ENCODE measurements at regions not wholly inside any gene's neighbourhood (a gene's known extent, or its start where the extent isn't known, plus 50 kb on each side); places are given as distances from the start of the nearest gene placed in this dataset.

DNA sequence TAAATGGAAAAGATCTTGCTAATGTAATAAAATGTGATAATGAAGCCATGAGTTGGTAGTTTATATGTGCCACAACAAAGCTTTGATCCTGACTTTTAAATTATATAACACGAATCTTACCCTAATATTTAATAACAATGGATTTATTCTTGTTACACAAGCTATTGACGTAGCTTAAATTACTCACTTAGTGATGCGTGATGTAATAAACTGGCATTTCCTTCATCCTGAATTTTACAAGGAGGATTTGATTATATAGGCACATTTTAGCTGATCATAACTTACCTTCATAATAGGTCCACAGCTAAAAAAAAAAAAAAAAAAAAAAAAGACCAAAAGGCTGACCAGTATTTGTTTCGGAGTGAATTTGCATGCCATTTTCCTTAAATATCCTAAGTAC lies 76.2 kb upstream of the IVNS1ABP start:
- no peak overlapping the region for H3K9ac ChIP-seq (ENCODE audit: low read length)
- no peak overlapping the region for H3K27ac ChIP-seq (ENCODE audit: low read depth, low read length, poor library complexity, severe bottlenecking)
- TF ChIP-seq CTCF (IDR thresholded peaks at IDR 0.05; ENCODE audit: low read length) (no peak), EZH2 (IDR thresholded peaks at IDR 0.05; ENCODE audit: borderline replicate concordance, low read length) (no peak)

GRCh38 chr1:185388815-185389214 lies 71.8 kb upstream of the IVNS1ABP start:
- Histone ChIP-seq H3K4me1 (ENCODE audit: insufficient read depth, low read length, severe bottlenecking) (no peaks in the 10 kb centered on the region), H2AFZ (ENCODE audit: low read length) (no peak overlapping the region), H3K27me3 (ENCODE audit: insufficient read depth, low read length) (no peaks in the 10 kb centered on the region), H3K79me2 (ENCODE audit: insufficient read depth, low read length) (no peaks in the 10 kb centered on the region), H3K9ac (ENCODE audit: low read length) (no peak overlapping the region), H3K9me3 (ENCODE audit: low read length) (no peaks in the 10 kb centered on the region), H3K36me3 (ENCODE audit: insufficient read depth, low read length) (no peaks in the 10 kb centered on the region), H3K4me2 (ENCODE audit: low read length) (no peak overlapping the region), H4K20me1 (ENCODE audit: insufficient read depth, low read length) (no peaks in the 10 kb centered on the region), H3K27ac (ENCODE audit: low read depth, low read length, poor library complexity, severe bottlenecking) (no peak overlapping the region), H3K9me2 (ENCODE audit: low read depth, low read length) (no peaks in the 10 kb centered on the region), H3F3A (ENCODE audit: insufficient read depth, low read length) (no peaks in the 10 kb centered on the region), H3K4me3 (ENCODE audit: low read depth, low read length, poor library complexity, severe bottlenecking) (no peak overlapping the region)
- no peak for TF ChIP-seq CTCF (IDR thresholded peaks at IDR 0.05; ENCODE audit: low read length)
- no peak for TF ChIP-seq EZH2 (IDR thresholded peaks at IDR 0.05; ENCODE audit: borderline replicate concordance, low read length)

More for the DNA sequence above, 76.2 kb upstream of the IVNS1ABP start:
- H3K4me2 ChIP-seq (ENCODE audit: low read length): no peak overlapping the region
- H3F3A ChIP-seq (ENCODE audit: insufficient read depth, low read length): no peaks in the 10 kb centered on the region
- H3K4me3 ChIP-seq (ENCODE audit: low read depth, low read length, poor library complexity, severe bottlenecking): no peak overlapping the region
- no peaks in the 10 kb centered on the region for H3K4me1 ChIP-seq (ENCODE audit: insufficient read depth, low read length, severe bottlenecking)
- H3K9me2 ChIP-seq (ENCODE audit: low read depth, low read length): no peaks in the 10 kb centered on the region
- H3K79me2 ChIP-seq (ENCODE audit: insufficient read depth, low read length): no peaks in the 10 kb centered on the region
- no peaks in the 10 kb centered on the region for H3K36me3 ChIP-seq (ENCODE audit: insufficient read depth, low read length)
- no peaks in the 10 kb centered on the region for H4K20me1 ChIP-seq (ENCODE audit: insufficient read depth, low read length)
- H3K27me3 ChIP-seq (ENCODE audit: insufficient read depth, low read length): no peaks in the 10 kb centered on the region
- no peaks in the 10 kb centered on the region for H3K9me3 ChIP-seq (ENCODE audit: low read length)
- no peak overlapping the region for H2AFZ ChIP-seq (ENCODE audit: low read length)

DNA sequence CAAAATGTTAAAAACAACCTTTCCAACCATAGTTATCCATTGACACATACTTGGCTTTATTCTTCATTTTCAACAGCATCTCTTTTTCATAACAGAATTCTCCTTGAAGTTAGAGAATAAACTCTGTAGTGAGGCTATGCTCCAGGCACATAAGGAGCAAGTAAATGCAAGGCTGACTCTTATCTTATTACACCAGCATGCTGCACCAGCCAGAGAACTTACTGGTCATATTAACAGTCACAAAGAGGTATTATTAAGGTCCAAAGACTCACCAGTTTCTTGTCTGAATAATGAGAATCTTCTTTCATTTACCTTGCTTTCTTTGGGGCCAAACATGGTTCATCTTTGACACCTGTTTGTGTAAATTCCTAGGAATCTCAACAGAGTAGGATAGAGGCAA lies 71.3 kb upstream of the IVNS1ABP start:
- Histone ChIP-seq H3K9me2 (ENCODE audit: low read depth, low read length) (no peaks in the 10 kb centered on the region), H2AFZ (ENCODE audit: low read length) (no peak overlapping the region), H4K20me1 (ENCODE audit: insufficient read depth, low read length) (no peaks in the 10 kb centered on the region), H3F3A (ENCODE audit: insufficient read depth, low read length) (no peaks in the 10 kb centered on the region), H3K4me2 (ENCODE audit: low read length) (no peak overlapping the region), H3K27ac (ENCODE audit: low read depth, low read length, poor library complexity, severe bottlenecking) (no peak overlapping the region), H3K27me3 (ENCODE audit: insufficient read depth, low read length) (no peaks in the 10 kb centered on the region), H3K79me2 (ENCODE audit: insufficient read depth, low read length) (no peaks in the 10 kb centered on the region), H3K9ac (ENCODE audit: low read length) (no peak overlapping the region), H3K9me3 (ENCODE audit: low read length) (no peaks in the 10 kb centered on the region), H3K36me3 (ENCODE audit: insufficient read depth, low read length) (no peaks in the 10 kb centered on the region), H3K4me1 (ENCODE audit: insufficient read depth, low read length, severe bottlenecking) (no peaks in the 10 kb centered on the region), H3K4me3 (ENCODE audit: low read depth, low read length, poor library complexity, severe bottlenecking) (no peak overlapping the region)
- TF ChIP-seq CTCF (IDR thresholded peaks at IDR 0.05; ENCODE audit: low read length) (no peak), EZH2 (IDR thresholded peaks at IDR 0.05; ENCODE audit: borderline replicate concordance, low read length) (no peak)
